Upper lobe of right lung (tissue), 1 donor: ENCODE measurements at regions not wholly inside any gene's neighbourhood (a gene's known extent, or its start where the extent isn't known, plus 50 kb on each side); places are given as distances from the start of the nearest gene placed in this dataset.

ENCODE experiments used
- ATAC-seq: fragments of 200-7000 bp; cut with Tn5 transposase; one replicate; pipeline ENCODE4 v1.9.1; 2020; ENCODE audit warnings: mild to moderate bottlenecking, moderate library complexity
- DNase-seq: peaks from one replicate; pipeline ENCODE4 v3.0.0-alpha.2; 2020
- H3K27ac ChIP-seq: fragments of 200-600 bp; one replicate; pipeline ENCODE4 v1.8.0; 2022
- H3K27me3 ChIP-seq: fragments of 200-600 bp; one replicate; pipeline ENCODE4 v1.8.0; 2022; ENCODE audit warnings: mild to moderate bottlenecking
- H3K36me3 ChIP-seq: fragments of 200-600 bp; one replicate; pipeline ENCODE4 v1.8.0; 2022
- H3K4me1 ChIP-seq: fragments of 200-600 bp; one replicate; pipeline ENCODE4 v1.8.0; 2022
- H3K4me3 ChIP-seq: fragments of 200-600 bp; one replicate; pipeline ENCODE4 v1.8.0; 2022; ENCODE audit warnings: mild to moderate bottlenecking
- H3K9me3 ChIP-seq: fragments of 200-600 bp; one replicate; pipeline ENCODE4 v1.8.0; 2022
- CTCF ChIP-seq: fragments of 200-600 bp; IDR thresholded peaks from one replicate; pipeline ENCODE4 v1.8.0; 2022; ENCODE audit warnings: antibody characterized with exemption
- intact Hi-C: fragments of 100-400 bp; cut with DNase I; formaldehyde crosslinking; loops from one replicate; pipeline ENCODE4 v1.11.0; 2022
- donor health status: DM: no; HTN: yes; CAD: no; lungs with severe emphysema.

GRCh38 chr7:46301677-46302076, 380.6 kb upstream of the IGFBP3 start:
- DNase-seq (no peak), ATAC-seq (no peak)
- intact Hi-C loops, result no loop called here
- H3K9me3 ChIP-seq, result no peaks in the 10 kb centered on the region
- H3K4me3 ChIP-seq, result no peak overlapping the region
- no peaks in the 10 kb centered on the region for H3K4me1 ChIP-seq
- H3K36me3 ChIP-seq, result no peaks in the 10 kb centered on the region
- no peak for TF ChIP-seq CTCF
- no peaks in the 10 kb centered on the region for H3K27me3 ChIP-seq
- H3K27ac ChIP-seq, result no peak overlapping the region

- ATAC-seq (no peak), DNase-seq (no peak)
- no peak for TF ChIP-seq CTCF
- H3K4me1 ChIP-seq, result no peaks in the 10 kb centered on the region
- no peaks in the 10 kb centered on the region for H3K9me3 ChIP-seq
- no peaks in the 10 kb centered on the region for H3K27me3 ChIP-seq
- no peak overlapping the region for H3K4me3 ChIP-seq
- no peak overlapping the region for H3K27ac ChIP-seq
- intact Hi-C loops, result no loop called here
- no peaks in the 10 kb centered on the region for H3K36me3 ChIP-seq
Measured at GRCh38 chr7:46297515-46297914, 376.4 kb upstream of the IGFBP3 start.

GRCh38 chr7:46296526-46296925, 375.5 kb upstream of the IGFBP3 start:
- no peak for ATAC-seq
- intact Hi-C loops, result no loop called here

GRCh38 chr7:46294381-46294780, 373.3 kb upstream of the IGFBP3 start:
- intact Hi-C loops, result no loop called here
- H3K27me3 ChIP-seq, result no peaks in the 10 kb centered on the region
- ATAC-seq, result no peak

More at GRCh38 chr7:46296526-46296925, 375.5 kb upstream of the IGFBP3 start:
- Histone ChIP-seq H3K27ac (no peak overlapping the region), H3K27me3 (no peaks in the 10 kb centered on the region), H3K4me3 (no peak overlapping the region), H3K36me3 (no peaks in the 10 kb centered on the region), H3K9me3 (no peaks in the 10 kb centered on the region), H3K4me1 (no peaks in the 10 kb centered on the region)
- TF ChIP-seq CTCF, result no peak
- no peak for DNase-seq

GRCh38 chr7:46292741-46293140, 371.7 kb upstream of the IGFBP3 start:
- Histone ChIP-seq H3K4me3 (no peak overlapping the region), H3K9me3 (no peaks in the 10 kb centered on the region), H3K36me3 (no peaks in the 10 kb centered on the region), H3K4me1 (no peaks in the 10 kb centered on the region), H3K27ac (no peak overlapping the region), H3K27me3 (no peaks in the 10 kb centered on the region)
- no peak for TF ChIP-seq CTCF
- intact Hi-C loops, result no loop called here
- no peak for ATAC-seq
- no peak for DNase-seq

More at GRCh38 chr7:46294381-46294780, 373.3 kb upstream of the IGFBP3 start:
- no peak for DNase-seq
- H3K4me3 ChIP-seq, result no peak overlapping the region
- H3K27ac ChIP-seq, result no peak overlapping the region
- H3K4me1 ChIP-seq, result no peaks in the 10 kb centered on the region
- TF ChIP-seq CTCF, result no peak
- no peaks in the 10 kb centered on the region for H3K9me3 ChIP-seq
- no peaks in the 10 kb centered on the region for H3K36me3 ChIP-seq

GRCh38 chr7:46291601-46292150, 370.6 kb upstream of the IGFBP3 start:
- H3K4me3 ChIP-seq, result no peak overlapping the region
- ATAC-seq, result no peak
- H3K4me1 ChIP-seq, result no peaks in the 10 kb centered on the region
- no peaks in the 10 kb centered on the region for H3K9me3 ChIP-seq
- intact Hi-C loops, result no loop called here
- no peaks in the 10 kb centered on the region for H3K36me3 ChIP-seq
- no peak for DNase-seq
- no peak for TF ChIP-seq CTCF
- no peak overlapping the region for H3K27ac ChIP-seq
- H3K27me3 ChIP-seq, result no peaks in the 10 kb centered on the region
